ENCODE measurements at regions not wholly inside any gene's neighbourhood (a gene's known extent, or its start where the extent isn't known, plus 50 kb on each side); places are given as distances from the start of the nearest gene placed in this dataset.

DNA sequence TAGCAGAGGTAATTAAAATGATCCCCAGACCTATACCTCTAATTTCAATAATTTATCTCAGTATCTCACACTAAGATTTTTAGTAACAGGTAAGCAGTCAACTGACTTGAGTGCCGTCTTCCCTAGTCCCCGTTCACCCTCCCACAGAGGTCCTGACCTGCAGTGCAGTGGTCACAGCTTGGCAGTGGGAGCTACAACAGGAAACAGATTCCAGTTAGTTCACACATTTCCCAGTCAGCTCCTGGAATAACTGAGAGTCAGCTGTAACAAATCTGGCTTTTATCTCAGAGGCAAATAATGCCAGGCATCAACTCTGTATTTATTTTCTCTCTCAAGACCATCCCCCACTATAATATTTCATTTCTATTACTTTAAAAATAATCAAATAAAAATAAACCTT is 308.2 kb downstream of the ATP23 start:
- intact Hi-C loops (cut with micrococcal nuclease), result no loop called here
- ChIA-PET CTCF (no interaction called here), RAD21 (ENCODE audit: low non-redundant PET in 1 of 2, low total read pairs in 2 of 2, uncharacterized antibody in 2 of 2, unreplicated experiment in 2 of 2) (no interaction called here), POLR2A (no interaction called here)
- Histone ChIP-seq H3K27ac (ENCODE audit: low read depth, low read length) (no peak overlapping the region), H3K4me1 (ENCODE audit: control insufficient read depth in 1 of 2, insufficient read depth in 2 of 2, low read length in 2 of 2) (no peaks in the 10 kb centered on the region), H4K20me1 (ENCODE audit: insufficient read depth) (no peaks in the 10 kb centered on the region), H3K27me3 (ENCODE audit: insufficient read depth, low read length) (no peaks in the 10 kb centered on the region), H3K9me3 (ENCODE audit: control insufficient read depth in 1 of 2, insufficient read depth in 1 of 2, low read depth in 1 of 2, low read length in 2 of 2) (no peaks in the 10 kb centered on the region), H2AFZ (ENCODE audit: low read depth, low read length, poor library complexity, severe bottlenecking) (no peak overlapping the region), H3K79me2 (ENCODE audit: insufficient read depth, low read length) (no peaks in the 10 kb centered on the region), H3K4me3 (replicated peaks in 1 of 2; ENCODE audit: low read depth in 1 of 2, low read length in 2 of 2) (no peak overlapping the region), H3K36me3 (ENCODE audit: control insufficient read depth in 1 of 2, insufficient read depth in 2 of 2, low read length in 2 of 2) (no peaks in the 10 kb centered on the region), H3K9ac (ENCODE audit: low read length) (no peak overlapping the region), H3K9me2 (ENCODE audit: insufficient read depth) (no peaks in the 10 kb centered on the region), H3K4me2 (ENCODE audit: low read length) (no peak overlapping the region)
- no peak for TF ChIP-seq TCF7L2 (IDR thresholded peaks at IDR 0.05; ENCODE audit: borderline replicate concordance, extremely low read depth, insufficient read depth, insufficient read length)
- no peak for TF ChIP-seq ZNF274 (IDR thresholded peaks at IDR 0.05; ENCODE audit: low read depth, low read length)
- TF ChIP-seq SP1 (IDR thresholded peaks at IDR 0.05; ENCODE audit: low read depth), result no peak
- TF ChIP-seq, protein P1, sequence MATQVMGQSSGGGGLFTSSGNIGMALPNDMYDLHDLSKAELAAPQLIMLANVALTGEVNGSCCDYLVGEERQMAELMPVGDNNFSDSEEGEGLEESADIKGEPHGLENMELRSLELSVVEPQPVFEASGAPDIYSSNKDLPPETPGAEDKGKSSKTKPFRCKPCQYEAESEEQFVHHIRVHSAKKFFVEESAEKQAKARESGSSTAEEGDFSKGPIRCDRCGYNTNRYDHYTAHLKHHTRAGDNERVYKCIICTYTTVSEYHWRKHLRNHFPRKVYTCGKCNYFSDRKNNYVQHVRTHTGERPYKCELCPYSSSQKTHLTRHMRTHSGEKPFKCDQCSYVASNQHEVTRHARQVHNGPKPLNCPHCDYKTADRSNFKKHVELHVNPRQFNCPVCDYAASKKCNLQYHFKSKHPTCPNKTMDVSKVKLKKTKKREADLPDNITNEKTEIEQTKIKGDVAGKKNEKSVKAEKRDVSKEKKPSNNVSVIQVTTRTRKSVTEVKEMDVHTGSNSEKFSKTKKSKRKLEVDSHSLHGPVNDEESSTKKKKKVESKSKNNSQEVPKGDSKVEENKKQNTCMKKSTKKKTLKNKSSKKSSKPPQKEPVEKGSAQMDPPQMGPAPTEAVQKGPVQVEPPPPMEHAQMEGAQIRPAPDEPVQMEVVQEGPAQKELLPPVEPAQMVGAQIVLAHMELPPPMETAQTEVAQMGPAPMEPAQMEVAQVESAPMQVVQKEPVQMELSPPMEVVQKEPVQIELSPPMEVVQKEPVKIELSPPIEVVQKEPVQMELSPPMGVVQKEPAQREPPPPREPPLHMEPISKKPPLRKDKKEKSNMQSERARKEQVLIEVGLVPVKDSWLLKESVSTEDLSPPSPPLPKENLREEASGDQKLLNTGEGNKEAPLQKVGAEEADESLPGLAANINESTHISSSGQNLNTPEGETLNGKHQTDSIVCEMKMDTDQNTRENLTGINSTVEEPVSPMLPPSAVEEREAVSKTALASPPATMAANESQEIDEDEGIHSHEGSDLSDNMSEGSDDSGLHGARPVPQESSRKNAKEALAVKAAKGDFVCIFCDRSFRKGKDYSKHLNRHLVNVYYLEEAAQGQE (IDR thresholded peaks at IDR 0.05; ENCODE audit: low read depth), result no peak
- TF ChIP-seq YY1 (IDR thresholded peaks at IDR 0.05; ENCODE audit: extremely low read depth, insufficient replicate concordance, low read depth, low read length), result no peak
- no peak for TF ChIP-seq CBX3 (IDR thresholded peaks at IDR 0.05; ENCODE audit: low read depth)
- no peak for TF ChIP-seq SRF (IDR thresholded peaks at IDR 0.05; ENCODE audit: low read depth)
- ATAC-seq (no peak), DNase-seq (ENCODE audit: low read depth, low spot score) (no peak)
- BruUV-seq (replicated peaks), result no TSS peak

DNA sequence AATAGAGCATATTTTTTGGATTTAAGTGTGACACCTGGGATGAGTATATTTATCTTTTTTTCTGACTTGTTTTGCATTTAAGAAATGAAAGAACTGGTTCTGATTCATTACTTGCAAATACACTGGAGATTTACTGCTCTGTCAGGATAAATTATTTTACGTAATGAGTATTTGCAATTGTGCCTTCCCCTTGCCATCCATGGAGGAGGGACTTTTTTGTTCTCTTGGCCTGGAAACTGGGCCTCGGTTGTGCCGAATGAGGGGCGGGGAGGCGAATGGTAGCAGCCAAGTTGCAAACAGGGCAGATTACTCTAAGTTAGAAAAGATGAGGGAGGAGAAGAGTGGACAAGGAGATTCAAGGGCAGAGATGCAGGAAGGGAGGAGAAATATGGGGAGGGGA is 308.7 kb downstream of the ATP23 start:
- no peaks in the 10 kb centered on the region for H4K20me1 ChIP-seq (ENCODE audit: insufficient read depth)
- no peak overlapping the region for H3K4me2 ChIP-seq (ENCODE audit: low read length)
- no peak overlapping the region for H3K27ac ChIP-seq (ENCODE audit: low read depth, low read length)
- no peaks in the 10 kb centered on the region for H3K4me1 ChIP-seq (ENCODE audit: control insufficient read depth in 1 of 2, insufficient read depth in 2 of 2, low read length in 2 of 2)
- H3K9ac ChIP-seq (ENCODE audit: low read length), result no peak overlapping the region
- no TSS peak for BruUV-seq (replicated peaks)
- H3K4me3 ChIP-seq (replicated peaks in 1 of 2; ENCODE audit: low read depth in 1 of 2, low read length in 2 of 2), result no peak overlapping the region
- CTCF ChIA-PET, result no interaction called here
- H3K9me3 ChIP-seq (ENCODE audit: control insufficient read depth in 1 of 2, insufficient read depth in 1 of 2, low read depth in 1 of 2, low read length in 2 of 2), result no peaks in the 10 kb centered on the region
- no peaks in the 10 kb centered on the region for H3K9me2 ChIP-seq (ENCODE audit: insufficient read depth)
- RAD21 ChIA-PET (ENCODE audit: low non-redundant PET in 1 of 2, low total read pairs in 2 of 2, uncharacterized antibody in 2 of 2, unreplicated experiment in 2 of 2), result no interaction called here
- intact Hi-C loops (cut with micrococcal nuclease), result no loop called here
- H2AFZ ChIP-seq (ENCODE audit: low read depth, low read length, poor library complexity, severe bottlenecking), result no peak overlapping the region
- ATAC-seq (no peak), DNase-seq (ENCODE audit: low read depth, low spot score) (no peak)
- no peaks in the 10 kb centered on the region for H3K36me3 ChIP-seq (ENCODE audit: control insufficient read depth in 1 of 2, insufficient read depth in 2 of 2, low read length in 2 of 2)
- POLR2A ChIA-PET, result no interaction called here
- H3K79me2 ChIP-seq (ENCODE audit: insufficient read depth, low read length), result no peaks in the 10 kb centered on the region
- no peaks in the 10 kb centered on the region for H3K27me3 ChIP-seq (ENCODE audit: insufficient read depth, low read length)
- no peak for TF ChIP-seq ZFX (IDR thresholded peaks at IDR 0.05)
- no peak for TF ChIP-seq JUND (IDR thresholded peaks at IDR 0.05)
- TF ChIP-seq YY1 (IDR thresholded peaks at IDR 0.05; ENCODE audit: extremely low read depth, insufficient replicate concordance, low read depth, low read length), result no peak
- TF ChIP-seq, protein P2, sequence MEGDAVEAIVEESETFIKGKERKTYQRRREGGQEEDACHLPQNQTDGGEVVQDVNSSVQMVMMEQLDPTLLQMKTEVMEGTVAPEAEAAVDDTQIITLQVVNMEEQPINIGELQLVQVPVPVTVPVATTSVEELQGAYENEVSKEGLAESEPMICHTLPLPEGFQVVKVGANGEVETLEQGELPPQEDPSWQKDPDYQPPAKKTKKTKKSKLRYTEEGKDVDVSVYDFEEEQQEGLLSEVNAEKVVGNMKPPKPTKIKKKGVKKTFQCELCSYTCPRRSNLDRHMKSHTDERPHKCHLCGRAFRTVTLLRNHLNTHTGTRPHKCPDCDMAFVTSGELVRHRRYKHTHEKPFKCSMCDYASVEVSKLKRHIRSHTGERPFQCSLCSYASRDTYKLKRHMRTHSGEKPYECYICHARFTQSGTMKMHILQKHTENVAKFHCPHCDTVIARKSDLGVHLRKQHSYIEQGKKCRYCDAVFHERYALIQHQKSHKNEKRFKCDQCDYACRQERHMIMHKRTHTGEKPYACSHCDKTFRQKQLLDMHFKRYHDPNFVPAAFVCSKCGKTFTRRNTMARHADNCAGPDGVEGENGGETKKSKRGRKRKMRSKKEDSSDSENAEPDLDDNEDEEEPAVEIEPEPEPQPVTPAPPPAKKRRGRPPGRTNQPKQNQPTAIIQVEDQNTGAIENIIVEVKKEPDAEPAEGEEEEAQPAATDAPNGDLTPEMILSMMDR (IDR thresholded peaks at IDR 0.05 in 2 of 3, conservative IDR thresholded peaks at IDR 0.05 in 1 of 3; ENCODE audit: borderline replicate concordance in 1 of 3, insufficient read depth in 1 of 3, low read depth in 2 of 3, low read length in 2 of 3), result no peak
- TF ChIP-seq, protein P1 (IDR thresholded peaks at IDR 0.05; ENCODE audit: low read depth), result no peak
- no peak for TF ChIP-seq SIN3A (IDR thresholded peaks at IDR 0.05; ENCODE audit: low read depth)
- no peak for TF ChIP-seq SRF (IDR thresholded peaks at IDR 0.05; ENCODE audit: low read depth)
- no peak for TF ChIP-seq POLR2A (IDR thresholded peaks at IDR 0.05; ENCODE audit: borderline replicate concordance, extremely low read depth, insufficient read depth, insufficient read length)
